HL-60 (cell line): ENCODE measurements at regions not wholly inside any gene's neighbourhood (a gene's known extent, or its start where the extent isn't known, plus 50 kb on each side); places are given as distances from the start of the nearest gene placed in this dataset.

Source experiments
- REST ChIP-seq: IDR thresholded peaks from 2 replicates; pipeline ENCODE4 v1.6.1; 2012; ENCODE audit warnings: low read depth; ENCODE audit not compliant: insufficient replicate concordance
- TF ChIP-seq, protein P1 (sequence below): IDR thresholded peaks from one replicate; pipeline ENCODE4 v1.5.1; 2011; ENCODE audit warnings: low read length, control low read depth, inconsistent platforms; ENCODE audit not compliant: insufficient read depth

DNA sequence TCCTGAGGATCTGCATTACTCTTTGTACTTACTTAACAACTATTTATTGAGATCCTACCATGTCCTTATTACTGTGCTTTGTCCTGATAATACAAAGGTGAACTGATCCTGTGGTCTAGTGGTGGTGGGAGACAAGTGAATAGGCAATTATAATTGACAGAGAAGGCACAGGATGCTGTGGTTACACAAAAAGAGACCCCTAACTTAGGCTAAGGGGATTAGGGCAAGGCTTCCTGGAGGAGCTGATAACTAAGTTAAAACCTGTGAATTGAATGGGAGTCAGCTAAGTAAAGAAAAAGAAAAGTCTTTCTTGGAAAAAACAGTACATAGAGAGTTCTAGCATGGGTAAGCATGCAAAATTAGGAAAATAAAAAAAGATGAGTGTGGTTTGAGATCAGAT, 164.4 kb downstream of the LARP7 start:
- TF ChIP-seq, protein P1, sequence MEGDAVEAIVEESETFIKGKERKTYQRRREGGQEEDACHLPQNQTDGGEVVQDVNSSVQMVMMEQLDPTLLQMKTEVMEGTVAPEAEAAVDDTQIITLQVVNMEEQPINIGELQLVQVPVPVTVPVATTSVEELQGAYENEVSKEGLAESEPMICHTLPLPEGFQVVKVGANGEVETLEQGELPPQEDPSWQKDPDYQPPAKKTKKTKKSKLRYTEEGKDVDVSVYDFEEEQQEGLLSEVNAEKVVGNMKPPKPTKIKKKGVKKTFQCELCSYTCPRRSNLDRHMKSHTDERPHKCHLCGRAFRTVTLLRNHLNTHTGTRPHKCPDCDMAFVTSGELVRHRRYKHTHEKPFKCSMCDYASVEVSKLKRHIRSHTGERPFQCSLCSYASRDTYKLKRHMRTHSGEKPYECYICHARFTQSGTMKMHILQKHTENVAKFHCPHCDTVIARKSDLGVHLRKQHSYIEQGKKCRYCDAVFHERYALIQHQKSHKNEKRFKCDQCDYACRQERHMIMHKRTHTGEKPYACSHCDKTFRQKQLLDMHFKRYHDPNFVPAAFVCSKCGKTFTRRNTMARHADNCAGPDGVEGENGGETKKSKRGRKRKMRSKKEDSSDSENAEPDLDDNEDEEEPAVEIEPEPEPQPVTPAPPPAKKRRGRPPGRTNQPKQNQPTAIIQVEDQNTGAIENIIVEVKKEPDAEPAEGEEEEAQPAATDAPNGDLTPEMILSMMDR = no peak
- TF ChIP-seq REST = no peak
